A673 (cell line): ENCODE measurements at regions not wholly inside any gene's neighbourhood (a gene's known extent, or its start where the extent isn't known, plus 50 kb on each side); places are given as distances from the start of the nearest gene placed in this dataset.

Experiments used
- CTCF ChIP-seq: fragments of 300-800, 200-600 bp; sonication (generic); conservative IDR thresholded peaks from 2 replicates; pipeline ENCODE4 v1.5.1; 2017; ENCODE audit warnings: low read depth, mild to moderate bottlenecking, antibody characterized with exemption, low read length, moderate library complexity, mixed read lengths
- EZH2 ChIP-seq: fragments of 200-600 bp; sonication (generic); IDR thresholded peaks from 2 replicates; pipeline ENCODE4 v1.6.1; 2017; ENCODE audit warnings: borderline replicate concordance, low read depth, mild to moderate bottlenecking, mixed read lengths, antibody characterized with exemption, low read length; ENCODE audit not compliant: poor library complexity, severe bottlenecking

GRCh38 chr1:218886101-218886871 lies 287.4 kb upstream of the LYPLAL1 start:
- TF ChIP-seq CTCF (no peak), EZH2 (no peak)
